ENCODE measurements at regions not wholly inside any gene's neighbourhood (a gene's known extent, or its start where the extent isn't known, plus 50 kb on each side); places are given as distances from the start of the nearest gene placed in this dataset.

DNA sequence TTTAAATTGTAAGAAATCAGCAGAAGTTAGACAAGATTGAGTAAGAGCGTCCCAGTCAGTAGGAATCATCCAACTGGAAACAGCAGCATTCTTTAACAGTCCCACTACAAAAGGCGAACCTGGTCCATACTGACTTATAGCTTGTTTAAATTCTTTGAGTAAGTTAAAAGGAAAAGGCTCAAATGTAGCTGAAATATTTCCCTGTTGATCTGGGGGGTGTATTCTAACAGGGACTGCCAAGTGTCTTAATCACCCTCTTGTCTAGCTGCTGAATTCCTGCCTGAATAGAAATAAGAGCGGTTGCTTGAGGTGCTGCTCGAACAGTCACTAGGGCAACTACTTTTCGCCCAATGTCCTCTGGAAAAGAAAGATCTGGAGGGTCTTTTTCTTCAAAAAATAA, 56.4 kb upstream of the FMNL2 start:
- TF ChIP-seq, protein P1, sequence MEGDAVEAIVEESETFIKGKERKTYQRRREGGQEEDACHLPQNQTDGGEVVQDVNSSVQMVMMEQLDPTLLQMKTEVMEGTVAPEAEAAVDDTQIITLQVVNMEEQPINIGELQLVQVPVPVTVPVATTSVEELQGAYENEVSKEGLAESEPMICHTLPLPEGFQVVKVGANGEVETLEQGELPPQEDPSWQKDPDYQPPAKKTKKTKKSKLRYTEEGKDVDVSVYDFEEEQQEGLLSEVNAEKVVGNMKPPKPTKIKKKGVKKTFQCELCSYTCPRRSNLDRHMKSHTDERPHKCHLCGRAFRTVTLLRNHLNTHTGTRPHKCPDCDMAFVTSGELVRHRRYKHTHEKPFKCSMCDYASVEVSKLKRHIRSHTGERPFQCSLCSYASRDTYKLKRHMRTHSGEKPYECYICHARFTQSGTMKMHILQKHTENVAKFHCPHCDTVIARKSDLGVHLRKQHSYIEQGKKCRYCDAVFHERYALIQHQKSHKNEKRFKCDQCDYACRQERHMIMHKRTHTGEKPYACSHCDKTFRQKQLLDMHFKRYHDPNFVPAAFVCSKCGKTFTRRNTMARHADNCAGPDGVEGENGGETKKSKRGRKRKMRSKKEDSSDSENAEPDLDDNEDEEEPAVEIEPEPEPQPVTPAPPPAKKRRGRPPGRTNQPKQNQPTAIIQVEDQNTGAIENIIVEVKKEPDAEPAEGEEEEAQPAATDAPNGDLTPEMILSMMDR (IDR thresholded peaks at IDR 0.05): no peak
- TF ChIP-seq POLR2A (IDR thresholded peaks at IDR 0.05) (no peak), POLR2AphosphoS5 (IDR thresholded peaks at IDR 0.05) (no peak)
